IPS DF 4.7 (cell line): ENCODE measurements at regions not wholly inside any gene's neighbourhood (a gene's known extent, or its start where the extent isn't known, plus 50 kb on each side); places are given as distances from the start of the nearest gene placed in this dataset.

ENCODE experiments used
- DNase-seq: peaks from one replicate; pipeline ENCODE4 v3.0.0-alpha.2; 2013; ENCODE audit warnings: low spot score; ENCODE audit errors: extremely low read depth

DNA sequence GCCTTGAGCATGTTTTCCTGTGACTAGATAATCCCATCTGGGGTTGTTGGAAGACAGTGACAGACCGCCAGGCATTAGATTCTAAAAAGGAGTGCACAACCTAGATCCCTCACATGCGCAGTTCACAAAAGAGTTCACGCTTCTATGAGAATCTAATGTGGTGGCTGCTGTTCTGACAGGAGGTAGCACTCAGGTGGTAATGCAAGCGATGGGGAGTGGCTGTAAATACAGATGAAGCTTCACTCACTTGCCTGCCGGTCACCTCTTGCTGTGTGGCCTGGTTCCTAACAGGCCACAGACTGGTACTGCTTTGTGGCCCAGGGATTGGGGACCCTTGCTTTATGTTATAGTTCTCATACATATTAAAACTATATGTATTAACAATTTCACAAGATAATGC is 81.9 kb upstream of the TMLHE start:
- DNase-seq = no peak

DNA sequence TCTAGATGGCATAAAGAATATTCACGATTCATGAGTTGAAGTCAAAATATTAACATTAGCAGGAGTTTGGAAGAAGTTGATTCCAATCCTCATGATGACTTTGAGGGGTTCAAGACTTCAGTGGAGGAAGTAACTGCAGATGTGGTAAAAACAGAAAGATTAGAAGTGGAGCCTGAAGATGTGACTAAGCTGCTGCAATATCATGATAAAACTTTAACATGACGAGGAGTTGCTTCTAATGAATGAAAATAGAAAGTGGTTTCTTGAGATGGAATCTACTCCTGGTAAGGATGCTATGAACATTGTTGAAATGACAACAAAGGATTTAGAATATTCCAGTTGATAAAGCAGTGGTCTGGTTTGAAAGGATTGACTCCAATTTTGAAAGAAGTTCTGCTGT is 70.1 kb upstream of the TMLHE start:
- no peak for DNase-seq

DNA sequence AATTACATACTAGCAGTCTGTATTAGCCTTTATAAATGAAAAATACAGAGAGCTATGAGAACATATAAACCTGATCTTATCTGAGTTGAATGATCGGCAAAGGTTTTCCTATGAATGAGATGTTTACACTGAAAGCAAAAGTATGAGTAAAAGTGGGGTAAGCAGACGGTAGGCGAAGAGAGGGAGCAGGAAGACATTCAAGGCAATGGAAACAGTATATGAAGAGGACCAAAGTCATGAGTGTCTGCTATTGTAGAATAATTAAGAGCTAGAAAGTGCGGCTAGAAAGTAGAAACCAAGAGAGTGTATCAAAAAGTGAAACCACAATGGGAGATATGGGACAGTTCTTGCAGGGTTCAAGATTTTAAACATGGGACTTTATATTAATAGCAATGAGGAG is 67.0 kb upstream of the TMLHE start:
- no peak for DNase-seq

DNA sequence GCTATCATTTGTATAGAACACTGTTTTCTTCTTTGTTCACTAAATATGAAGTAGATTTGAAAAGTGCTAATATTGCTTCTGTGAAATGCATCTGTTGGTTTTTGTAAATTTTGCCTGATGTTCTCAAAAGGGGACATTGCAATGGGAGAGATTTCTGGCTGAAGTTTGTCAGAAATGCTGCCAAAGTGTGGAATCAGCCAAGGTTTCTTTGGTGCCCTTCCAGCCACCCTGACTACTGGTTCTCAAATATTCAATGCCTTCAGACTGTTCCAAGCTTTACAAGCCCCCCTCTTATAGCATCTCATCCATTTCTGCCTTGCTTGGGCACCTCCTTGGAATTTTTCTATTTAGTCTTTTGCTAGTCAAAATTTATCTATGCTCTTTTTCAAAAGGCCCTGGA is 60.6 kb upstream of the TMLHE start:
- DNase-seq = no peak

DNA sequence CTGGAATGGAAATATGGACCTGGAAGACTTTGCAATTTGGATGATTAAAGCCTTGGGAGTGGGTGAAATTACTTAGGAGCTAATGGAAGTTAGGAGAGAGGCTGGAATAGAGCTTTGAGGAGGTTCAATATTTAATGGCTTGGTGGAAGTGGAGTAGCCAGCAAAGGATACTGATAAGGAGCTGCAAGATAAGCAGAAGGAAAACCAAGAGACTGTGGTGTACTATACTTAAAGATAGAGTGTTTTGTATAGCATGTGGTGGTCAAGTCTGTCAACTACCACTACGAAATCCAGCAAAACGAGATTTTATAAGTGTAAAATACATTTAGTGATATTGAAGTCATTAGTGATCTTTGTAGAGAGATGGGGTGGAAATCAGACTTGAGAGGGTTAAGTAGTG is 54.0 kb upstream of the TMLHE start:
- no peak for DNase-seq
